SU-DHL-6 (cell line): ENCODE measurements at regions not wholly inside any gene's neighbourhood (a gene's known extent, or its start where the extent isn't known, plus 50 kb on each side); places are given as distances from the start of the nearest gene placed in this dataset.

Source experiments
- CTCF ChIP-seq: fragments of 200-600 bp; sonication (generic); IDR thresholded peaks from one replicate; pipeline ENCODE4 v1.5.1; 2017; ENCODE audit warnings: antibody characterized with exemption, mild to moderate bottlenecking, low read length, moderate library complexity; ENCODE audit not compliant: insufficient read depth, poor library complexity, severe bottlenecking
- EZH2phosphoT487 ChIP-seq: fragments of 200-600 bp; sonication (generic), shearing (Covaris generic); conservative IDR thresholded peaks from 2 replicates; pipeline ENCODE4 v1.6.1; 2018; ENCODE audit warnings: mild to moderate bottlenecking, antibody characterized with exemption, low read length, moderate library complexity, mixed read lengths

GRCh38 chr13:73879346-73880015, 254.7 kb downstream of the KLF12 start:
- TF ChIP-seq CTCF (no peak), EZH2phosphoT487 (no peak)
